Transverse colon (tissue), 4 donors: ENCODE measurements at regions not wholly inside any gene's neighbourhood (a gene's known extent, or its start where the extent isn't known, plus 50 kb on each side); places are given as distances from the start of the nearest gene placed in this dataset.

Source experiments
- POLR2AphosphoS5 ChIP-seq, 3 donors: sonication (generic); formaldehyde crosslinking; IDR thresholded peaks; one replicate each; pipeline ENCODE4 v1.6.1; 2016; ENCODE audit warnings: antibody characterized with exemption in 3 of 3
- TF ChIP-seq, protein P1 (sequence below), 5 experiments: fragments of 200-600 bp in 3 of 5; fragments of 450-650 bp in 2 of 5; sonication (generic) in 3 of 5; IDR thresholded peaks; 1 replicate in 2 of 5; 2 replicates in 3 of 5; pipeline ENCODE4 v1.5.1; 2016 to 2017; ENCODE audit warnings: antibody characterized with exemption in 5 of 5, inconsistent platforms in 3 of 5, mild to moderate bottlenecking in 2 of 5, moderate library complexity in 1 of 5

DNA sequence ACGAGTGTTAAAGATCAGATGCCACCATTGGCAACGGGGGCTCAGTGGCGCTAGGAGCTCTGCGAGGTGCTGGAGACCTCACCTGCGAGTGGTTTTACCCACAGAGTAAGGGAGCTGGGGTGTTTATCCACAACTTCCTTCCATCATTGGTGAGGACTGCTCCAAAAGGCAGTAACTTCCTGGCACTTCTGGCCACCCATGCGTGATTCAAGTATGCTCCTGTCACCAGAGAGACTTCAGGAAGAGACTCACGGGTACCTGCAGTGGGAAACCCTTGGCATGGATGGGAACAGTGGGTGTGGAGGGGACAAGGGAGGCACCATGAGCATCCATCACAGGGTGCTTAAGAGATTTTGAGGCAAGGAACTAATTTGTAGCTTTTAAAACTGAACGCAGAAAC, 53.2 kb downstream of the RIN2 start:
- no peak for TF ChIP-seq POLR2AphosphoS5 (IDR thresholded peaks at IDR 0.05)
- TF ChIP-seq, protein P1, sequence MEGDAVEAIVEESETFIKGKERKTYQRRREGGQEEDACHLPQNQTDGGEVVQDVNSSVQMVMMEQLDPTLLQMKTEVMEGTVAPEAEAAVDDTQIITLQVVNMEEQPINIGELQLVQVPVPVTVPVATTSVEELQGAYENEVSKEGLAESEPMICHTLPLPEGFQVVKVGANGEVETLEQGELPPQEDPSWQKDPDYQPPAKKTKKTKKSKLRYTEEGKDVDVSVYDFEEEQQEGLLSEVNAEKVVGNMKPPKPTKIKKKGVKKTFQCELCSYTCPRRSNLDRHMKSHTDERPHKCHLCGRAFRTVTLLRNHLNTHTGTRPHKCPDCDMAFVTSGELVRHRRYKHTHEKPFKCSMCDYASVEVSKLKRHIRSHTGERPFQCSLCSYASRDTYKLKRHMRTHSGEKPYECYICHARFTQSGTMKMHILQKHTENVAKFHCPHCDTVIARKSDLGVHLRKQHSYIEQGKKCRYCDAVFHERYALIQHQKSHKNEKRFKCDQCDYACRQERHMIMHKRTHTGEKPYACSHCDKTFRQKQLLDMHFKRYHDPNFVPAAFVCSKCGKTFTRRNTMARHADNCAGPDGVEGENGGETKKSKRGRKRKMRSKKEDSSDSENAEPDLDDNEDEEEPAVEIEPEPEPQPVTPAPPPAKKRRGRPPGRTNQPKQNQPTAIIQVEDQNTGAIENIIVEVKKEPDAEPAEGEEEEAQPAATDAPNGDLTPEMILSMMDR (IDR thresholded peaks at IDR 0.05), result no peak
